ENCODE measurements at regions not wholly inside any gene's neighbourhood (a gene's known extent, or its start where the extent isn't known, plus 50 kb on each side); places are given as distances from the start of the nearest gene placed in this dataset.

DNA sequence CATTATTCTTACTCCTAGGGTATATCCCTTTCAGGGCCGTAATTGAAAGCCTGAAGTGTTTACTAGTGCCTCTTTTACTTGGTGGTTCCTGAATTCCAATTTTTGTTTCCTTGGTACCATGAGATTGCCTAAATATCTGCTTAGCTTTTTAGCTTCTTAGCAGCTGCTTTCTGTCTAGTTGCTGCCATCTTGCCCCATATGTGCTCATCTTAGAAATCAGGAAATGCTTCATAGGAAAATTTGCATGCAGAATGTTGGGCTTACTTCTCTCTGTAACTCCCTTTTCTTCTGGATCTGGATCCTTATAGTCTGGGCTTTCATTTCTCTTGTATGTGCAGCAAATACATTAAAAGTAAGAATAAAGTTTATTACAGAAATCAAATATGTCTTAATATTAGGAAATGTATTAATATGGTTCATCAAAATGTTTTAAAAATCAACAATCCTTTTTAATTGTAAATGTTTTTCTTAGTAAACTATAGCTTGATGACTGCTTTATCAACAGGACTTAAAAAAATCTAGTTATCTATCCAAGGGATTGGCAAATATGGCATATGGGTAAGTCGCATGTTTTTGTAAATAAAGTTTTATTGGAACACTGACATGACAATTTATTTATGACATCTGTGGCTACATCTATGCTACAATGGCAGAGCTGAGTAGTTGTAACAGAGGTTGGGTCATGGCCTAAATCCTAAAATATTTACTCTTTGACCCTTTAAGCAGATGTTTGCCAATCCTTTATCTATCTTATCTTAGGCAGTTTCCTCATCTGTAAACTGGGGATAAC lies 73.5 kb upstream of the CDK6 start:
- Histone ChIP-seq H3K36me3 (ENCODE audit: insufficient read depth, low read length) (no peaks in the 10 kb centered on the region), H3F3A (ENCODE audit: insufficient read depth, low read length, poor library complexity, severe bottlenecking) (no peaks in the 10 kb centered on the region), H3K4me3 (ENCODE audit: low read length) (no peak overlapping the region), H2AFZ (ENCODE audit: low read depth, low read length) (no peak overlapping the region), H3K27ac (ENCODE audit: low read length) (no peak overlapping the region), H3K27me3 (ENCODE audit: insufficient read depth, low read depth, low read length) (no peaks in the 10 kb centered on the region), H3K9ac (ENCODE audit: low read length) (no peak overlapping the region), H3K9me3 (ENCODE audit: low read length) (no peaks in the 10 kb centered on the region), H3K9me2 (ENCODE audit: insufficient read depth, low read length) (no peaks in the 10 kb centered on the region), H4K20me1 (ENCODE audit: insufficient read depth) (no peaks in the 10 kb centered on the region), H3K79me2 (replicated peaks; ENCODE audit: insufficient read depth, low read length) (no peaks in the 10 kb centered on the region), H3K4me2 (ENCODE audit: low read length) (no peak overlapping the region)
- no peak for TF ChIP-seq TAF1 (IDR thresholded peaks at IDR 0.05; ENCODE audit: low read depth)
- no peak for TF ChIP-seq POLR2AphosphoS5 (IDR thresholded peaks at IDR 0.05)
- no peak for TF ChIP-seq RAD21 (conservative IDR thresholded peaks at IDR 0.05)
- no peak for TF ChIP-seq SMC3 (conservative IDR thresholded peaks at IDR 0.05; ENCODE audit: poor library complexity)
- TF ChIP-seq, protein P1, sequence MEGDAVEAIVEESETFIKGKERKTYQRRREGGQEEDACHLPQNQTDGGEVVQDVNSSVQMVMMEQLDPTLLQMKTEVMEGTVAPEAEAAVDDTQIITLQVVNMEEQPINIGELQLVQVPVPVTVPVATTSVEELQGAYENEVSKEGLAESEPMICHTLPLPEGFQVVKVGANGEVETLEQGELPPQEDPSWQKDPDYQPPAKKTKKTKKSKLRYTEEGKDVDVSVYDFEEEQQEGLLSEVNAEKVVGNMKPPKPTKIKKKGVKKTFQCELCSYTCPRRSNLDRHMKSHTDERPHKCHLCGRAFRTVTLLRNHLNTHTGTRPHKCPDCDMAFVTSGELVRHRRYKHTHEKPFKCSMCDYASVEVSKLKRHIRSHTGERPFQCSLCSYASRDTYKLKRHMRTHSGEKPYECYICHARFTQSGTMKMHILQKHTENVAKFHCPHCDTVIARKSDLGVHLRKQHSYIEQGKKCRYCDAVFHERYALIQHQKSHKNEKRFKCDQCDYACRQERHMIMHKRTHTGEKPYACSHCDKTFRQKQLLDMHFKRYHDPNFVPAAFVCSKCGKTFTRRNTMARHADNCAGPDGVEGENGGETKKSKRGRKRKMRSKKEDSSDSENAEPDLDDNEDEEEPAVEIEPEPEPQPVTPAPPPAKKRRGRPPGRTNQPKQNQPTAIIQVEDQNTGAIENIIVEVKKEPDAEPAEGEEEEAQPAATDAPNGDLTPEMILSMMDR (IDR thresholded peaks at IDR 0.05; ENCODE audit: poor library complexity, severe bottlenecking): no peak
- TF ChIP-seq MXI1 (conservative IDR thresholded peaks at IDR 0.05; ENCODE audit: poor library complexity, severe bottlenecking): no peak
- no peak for TF ChIP-seq EZH2 (IDR thresholded peaks at IDR 0.05; ENCODE audit: borderline replicate concordance, insufficient read depth, low read length, poor library complexity, severe bottlenecking)
- no peak for TF ChIP-seq EP300 (conservative IDR thresholded peaks at IDR 0.05; ENCODE audit: poor library complexity, severe bottlenecking)
- TF ChIP-seq REST (IDR thresholded peaks at IDR 0.05; ENCODE audit: borderline replicate concordance): no peak

GRCh38 chr7:92904244-92905131 lies 68.1 kb upstream of the CDK6 start:
- no peak overlapping the region for H3K9ac ChIP-seq (ENCODE audit: low read length)
- H3K27ac ChIP-seq (ENCODE audit: low read length): no peak overlapping the region
- H4K20me1 ChIP-seq (ENCODE audit: insufficient read depth): no peaks in the 10 kb centered on the region
- no peak overlapping the region for H3K4me3 ChIP-seq (ENCODE audit: low read length)
- no peaks in the 10 kb centered on the region for H3K9me2 ChIP-seq (ENCODE audit: insufficient read depth, low read length)
- no peak overlapping the region for H3K4me2 ChIP-seq (ENCODE audit: low read length)
- TF ChIP-seq POLR2AphosphoS5 (IDR thresholded peaks at IDR 0.05): no peak
- H3K36me3 ChIP-seq (ENCODE audit: insufficient read depth, low read length): no peaks in the 10 kb centered on the region
- H3K79me2 ChIP-seq (replicated peaks; ENCODE audit: insufficient read depth, low read length): no peaks in the 10 kb centered on the region
- no peak overlapping the region for H2AFZ ChIP-seq (ENCODE audit: low read depth, low read length)
- no peaks in the 10 kb centered on the region for H3K27me3 ChIP-seq (ENCODE audit: insufficient read depth, low read depth, low read length)
- H3K9me3 ChIP-seq (ENCODE audit: low read length): no peaks in the 10 kb centered on the region
- no peaks in the 10 kb centered on the region for H3F3A ChIP-seq (ENCODE audit: insufficient read depth, low read length, poor library complexity, severe bottlenecking)

All from neural cell (in vitro differentiated cells).